ENCODE measurements at regions not wholly inside any gene's neighbourhood (a gene's known extent, or its start where the extent isn't known, plus 50 kb on each side); places are given as distances from the start of the nearest gene placed in this dataset.
"Not testable (repeated sequence)": the region's sequence is repeated elsewhere in the genome, so short reads cannot be mapped to it uniquely, and the experiment has no call there.

DNA sequence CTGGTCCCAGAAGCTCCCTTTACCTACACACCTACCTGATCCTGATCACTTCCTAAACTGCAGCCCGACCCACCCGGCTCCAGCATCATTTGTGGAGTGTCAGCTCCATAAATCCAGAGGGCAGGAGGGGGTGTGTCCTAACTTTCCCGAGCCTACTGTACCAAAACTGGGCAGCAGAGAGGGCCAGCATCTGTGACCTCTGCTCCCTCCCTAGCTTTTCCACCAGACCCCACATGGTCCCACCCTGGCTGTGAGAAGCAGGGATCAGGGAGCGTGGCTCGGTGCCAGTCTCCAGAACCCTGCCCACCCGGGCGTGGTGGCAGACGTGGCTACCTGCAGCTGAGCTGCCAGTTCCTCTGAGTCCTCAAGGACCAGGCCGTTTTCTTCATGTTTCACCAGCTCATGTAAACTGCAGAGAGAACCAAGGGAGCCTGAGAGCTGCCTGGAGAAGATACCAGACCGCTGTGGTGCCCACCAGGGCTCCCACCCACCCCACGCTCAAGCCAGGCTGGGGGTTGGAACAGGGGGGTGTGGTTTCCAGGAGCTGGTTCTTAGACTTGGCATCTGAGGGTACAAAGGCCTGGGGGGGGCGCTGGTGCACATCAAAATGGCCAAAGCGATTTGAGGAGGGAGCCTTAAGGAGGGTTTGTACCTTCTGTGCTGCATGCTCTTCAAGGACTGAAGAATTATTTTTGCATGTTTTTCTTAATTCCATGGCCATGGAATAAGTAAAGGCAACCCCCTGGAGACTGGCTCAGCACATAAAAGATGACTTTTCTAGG lies 76.7 kb upstream of the DRD5 start:
- no peak for DNase-seq

DNA sequence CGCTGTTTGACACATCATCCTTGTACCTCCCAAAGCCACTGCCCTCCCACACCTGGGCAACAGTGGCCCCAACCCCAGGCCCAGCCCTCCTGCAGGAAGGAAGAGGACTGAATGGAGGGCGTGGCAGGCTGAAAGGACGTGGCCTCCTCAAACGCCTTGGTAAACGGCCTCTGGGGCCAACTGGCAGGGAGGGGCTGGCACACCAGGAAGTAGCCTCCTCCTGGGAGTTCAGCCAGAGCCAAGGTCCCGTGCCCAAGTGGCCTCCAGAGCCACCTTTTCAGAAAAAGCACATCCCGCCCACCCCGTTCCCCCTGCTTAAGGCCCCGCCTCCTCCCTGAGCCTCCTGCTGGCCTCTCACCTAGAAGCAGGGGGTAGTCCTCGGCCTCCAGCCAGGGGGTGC lies 74.2 kb upstream of the DRD5 start:
- DNase-seq: not testable (repeated sequence)

DNA sequence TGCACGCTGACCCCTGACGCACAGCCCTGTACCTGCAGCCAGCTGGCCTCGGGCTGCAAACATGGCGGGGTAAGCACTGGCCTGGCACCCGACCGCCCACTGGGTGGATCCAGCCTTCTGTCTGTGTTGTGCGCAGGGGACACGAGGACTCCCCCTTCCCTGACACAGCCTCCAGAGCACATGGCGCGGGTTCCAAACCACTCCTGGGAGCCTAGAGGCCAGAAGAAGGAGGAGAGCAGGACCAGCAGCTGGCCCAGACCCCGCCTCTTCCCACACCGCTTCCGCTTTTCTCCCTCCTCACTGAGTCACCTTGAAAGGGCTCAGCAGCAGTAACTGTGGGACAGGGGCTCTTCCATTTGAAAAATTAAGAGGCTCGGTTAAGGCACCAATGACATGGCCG lies 73.5 kb upstream of the DRD5 start:
- not testable (repeated sequence) for DNase-seq

DNA sequence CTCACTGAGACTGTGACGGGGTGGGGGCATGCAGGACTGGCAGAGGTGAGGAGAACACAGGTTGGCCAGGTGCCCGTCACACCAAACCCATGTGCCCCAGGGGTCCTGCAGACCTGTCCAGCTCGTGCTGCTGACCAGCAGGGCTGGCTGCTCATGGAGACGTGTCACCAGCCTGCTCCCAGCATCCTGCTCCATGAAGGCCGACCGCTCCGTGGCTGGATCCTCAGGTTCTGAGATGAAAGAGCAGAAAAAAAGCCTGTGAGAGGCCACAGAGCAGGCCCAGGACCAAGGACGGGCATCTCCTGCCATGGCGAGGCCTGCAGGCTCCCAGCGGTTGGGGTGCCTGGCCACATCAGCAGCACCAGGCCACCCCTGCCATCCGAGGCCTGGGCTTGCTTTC lies 71.7 kb upstream of the DRD5 start:
- DNase-seq: no peak

DNA sequence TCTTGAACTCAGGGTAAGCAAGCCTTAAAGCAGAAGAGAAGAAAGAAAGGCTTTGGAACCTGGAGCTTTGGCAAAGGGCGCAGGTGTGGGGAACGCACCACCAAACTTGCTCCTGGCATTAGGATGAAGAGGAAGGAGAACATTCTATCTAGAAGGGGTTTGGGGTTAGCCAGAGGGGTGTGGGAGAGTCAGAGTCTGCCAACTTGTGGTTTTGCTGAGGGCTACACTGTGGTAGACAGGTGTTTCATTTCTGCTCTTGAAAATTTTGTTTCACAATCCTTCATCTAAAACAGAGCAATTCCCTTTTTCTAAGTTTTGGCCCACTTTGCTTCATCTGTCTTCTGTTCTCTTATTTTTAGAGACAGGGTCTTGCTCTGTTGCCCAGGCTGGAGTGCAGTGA lies 66.2 kb upstream of the DRD5 start:
- DNase-seq: not testable (repeated sequence)

DNA sequence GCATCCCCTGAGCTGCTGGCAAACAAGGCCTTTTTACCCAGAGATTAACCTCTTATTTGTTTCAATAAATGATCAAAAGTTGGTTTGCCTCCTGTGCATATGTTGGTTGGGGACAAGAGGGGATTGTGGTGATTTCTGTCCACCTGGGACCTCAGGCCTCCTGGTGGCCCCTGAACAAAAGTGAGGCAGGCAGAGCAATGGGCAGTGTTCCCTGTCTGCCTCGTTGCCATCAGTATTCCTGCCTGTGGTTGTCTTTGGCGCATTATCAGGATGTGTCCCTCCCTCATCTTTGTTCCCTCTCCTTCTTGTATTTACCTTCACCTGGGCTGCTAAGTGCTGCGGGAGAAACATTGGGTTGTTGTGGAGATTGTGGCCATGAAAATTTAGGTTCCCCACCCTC lies 65.3 kb upstream of the DRD5 start:
- no peak for DNase-seq

DNA sequence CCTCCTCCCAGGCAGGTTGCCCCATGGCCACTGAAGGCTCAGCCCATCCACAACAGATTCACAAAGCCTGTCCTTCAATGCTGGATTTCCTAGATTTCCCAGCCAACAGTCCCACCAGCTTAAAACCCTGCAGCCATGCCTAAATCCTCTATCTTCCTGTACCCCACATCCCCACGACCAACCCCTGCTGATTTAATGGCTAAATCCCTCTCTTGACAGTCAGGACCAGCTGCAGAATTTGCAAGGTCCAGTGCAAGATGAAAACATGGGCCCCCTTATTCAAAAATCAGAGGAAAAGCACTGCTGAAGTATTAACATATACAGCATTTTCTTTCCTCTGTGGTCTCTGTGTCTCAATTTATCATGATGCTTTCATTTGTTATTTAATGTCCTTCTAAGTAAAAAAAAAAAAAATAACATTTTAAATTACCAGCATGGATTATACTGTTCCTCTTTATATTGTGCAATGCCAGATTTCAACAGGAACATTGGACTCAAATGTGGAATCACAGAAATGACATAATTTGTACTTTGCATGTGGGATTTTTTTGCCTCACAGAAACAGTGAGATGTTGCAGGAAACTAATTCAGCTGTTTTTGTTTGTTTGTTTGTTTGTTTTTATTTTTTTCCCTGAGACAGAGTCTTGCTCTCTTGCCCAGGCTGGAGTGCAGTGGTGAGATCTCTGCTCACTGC lies 63.0 kb upstream of the DRD5 start:
- DNase-seq: not testable (repeated sequence)

DNA sequence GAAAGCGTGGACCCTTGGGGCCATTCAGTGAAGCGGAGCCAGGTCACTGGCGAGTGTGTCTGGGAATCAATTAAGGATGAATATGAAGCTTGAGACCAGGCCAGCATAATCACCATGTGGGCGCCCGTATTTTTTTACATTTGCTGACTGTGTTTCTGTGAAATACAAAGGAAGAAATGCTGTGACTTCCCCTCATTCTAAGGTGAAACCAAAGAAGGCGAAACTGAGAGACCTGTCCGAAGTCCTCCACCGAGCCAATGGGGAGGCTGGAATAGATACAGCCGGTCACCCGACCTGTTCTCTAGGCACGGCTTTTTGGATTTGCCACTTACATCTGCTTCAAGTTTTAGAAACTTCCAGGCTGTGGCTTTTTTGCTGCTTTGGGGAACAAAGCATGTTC lies 59.3 kb upstream of the DRD5 start:
- not testable (repeated sequence) for DNase-seq

Data from DMS 273 treated with DMSO at 0.1 percent for 48 hours (cell line).